ENCODE measurements at regions not wholly inside any gene's neighbourhood (a gene's known extent, or its start where the extent isn't known, plus 50 kb on each side); places are given as distances from the start of the nearest gene placed in this dataset.

DNA sequence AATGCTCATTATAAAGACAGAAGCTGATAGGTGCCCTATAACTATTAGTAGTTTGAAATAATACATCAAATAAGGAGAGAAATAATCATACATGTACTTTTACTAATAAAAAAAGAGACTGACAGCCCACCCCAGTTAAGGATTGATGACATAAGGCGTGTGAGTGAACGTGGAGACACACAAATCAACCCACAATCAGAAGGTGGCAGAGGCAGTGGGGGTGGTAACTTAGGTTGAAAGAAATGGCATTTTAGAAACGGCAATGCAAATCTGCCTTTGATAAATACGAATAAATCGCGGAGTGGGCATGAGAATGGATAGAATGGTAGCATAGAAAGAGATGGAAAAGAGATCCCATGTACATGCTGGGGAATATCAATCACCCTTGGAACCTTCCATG is 256.2 kb upstream of the ATP10A start:
- TF ChIP-seq, protein P1, sequence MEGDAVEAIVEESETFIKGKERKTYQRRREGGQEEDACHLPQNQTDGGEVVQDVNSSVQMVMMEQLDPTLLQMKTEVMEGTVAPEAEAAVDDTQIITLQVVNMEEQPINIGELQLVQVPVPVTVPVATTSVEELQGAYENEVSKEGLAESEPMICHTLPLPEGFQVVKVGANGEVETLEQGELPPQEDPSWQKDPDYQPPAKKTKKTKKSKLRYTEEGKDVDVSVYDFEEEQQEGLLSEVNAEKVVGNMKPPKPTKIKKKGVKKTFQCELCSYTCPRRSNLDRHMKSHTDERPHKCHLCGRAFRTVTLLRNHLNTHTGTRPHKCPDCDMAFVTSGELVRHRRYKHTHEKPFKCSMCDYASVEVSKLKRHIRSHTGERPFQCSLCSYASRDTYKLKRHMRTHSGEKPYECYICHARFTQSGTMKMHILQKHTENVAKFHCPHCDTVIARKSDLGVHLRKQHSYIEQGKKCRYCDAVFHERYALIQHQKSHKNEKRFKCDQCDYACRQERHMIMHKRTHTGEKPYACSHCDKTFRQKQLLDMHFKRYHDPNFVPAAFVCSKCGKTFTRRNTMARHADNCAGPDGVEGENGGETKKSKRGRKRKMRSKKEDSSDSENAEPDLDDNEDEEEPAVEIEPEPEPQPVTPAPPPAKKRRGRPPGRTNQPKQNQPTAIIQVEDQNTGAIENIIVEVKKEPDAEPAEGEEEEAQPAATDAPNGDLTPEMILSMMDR (IDR thresholded peaks at IDR 0.05; ENCODE audit: insufficient read depth, low read length), result no peak
- TF ChIP-seq POLR2AphosphoS5 (IDR thresholded peaks at IDR 0.05; ENCODE audit: low read depth) (no peak), GABPA (IDR thresholded peaks at IDR 0.05; ENCODE audit: low read depth) (no peak)
- TF ChIP-seq, protein P2, sequence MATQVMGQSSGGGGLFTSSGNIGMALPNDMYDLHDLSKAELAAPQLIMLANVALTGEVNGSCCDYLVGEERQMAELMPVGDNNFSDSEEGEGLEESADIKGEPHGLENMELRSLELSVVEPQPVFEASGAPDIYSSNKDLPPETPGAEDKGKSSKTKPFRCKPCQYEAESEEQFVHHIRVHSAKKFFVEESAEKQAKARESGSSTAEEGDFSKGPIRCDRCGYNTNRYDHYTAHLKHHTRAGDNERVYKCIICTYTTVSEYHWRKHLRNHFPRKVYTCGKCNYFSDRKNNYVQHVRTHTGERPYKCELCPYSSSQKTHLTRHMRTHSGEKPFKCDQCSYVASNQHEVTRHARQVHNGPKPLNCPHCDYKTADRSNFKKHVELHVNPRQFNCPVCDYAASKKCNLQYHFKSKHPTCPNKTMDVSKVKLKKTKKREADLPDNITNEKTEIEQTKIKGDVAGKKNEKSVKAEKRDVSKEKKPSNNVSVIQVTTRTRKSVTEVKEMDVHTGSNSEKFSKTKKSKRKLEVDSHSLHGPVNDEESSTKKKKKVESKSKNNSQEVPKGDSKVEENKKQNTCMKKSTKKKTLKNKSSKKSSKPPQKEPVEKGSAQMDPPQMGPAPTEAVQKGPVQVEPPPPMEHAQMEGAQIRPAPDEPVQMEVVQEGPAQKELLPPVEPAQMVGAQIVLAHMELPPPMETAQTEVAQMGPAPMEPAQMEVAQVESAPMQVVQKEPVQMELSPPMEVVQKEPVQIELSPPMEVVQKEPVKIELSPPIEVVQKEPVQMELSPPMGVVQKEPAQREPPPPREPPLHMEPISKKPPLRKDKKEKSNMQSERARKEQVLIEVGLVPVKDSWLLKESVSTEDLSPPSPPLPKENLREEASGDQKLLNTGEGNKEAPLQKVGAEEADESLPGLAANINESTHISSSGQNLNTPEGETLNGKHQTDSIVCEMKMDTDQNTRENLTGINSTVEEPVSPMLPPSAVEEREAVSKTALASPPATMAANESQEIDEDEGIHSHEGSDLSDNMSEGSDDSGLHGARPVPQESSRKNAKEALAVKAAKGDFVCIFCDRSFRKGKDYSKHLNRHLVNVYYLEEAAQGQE (IDR thresholded peaks at IDR 0.05; ENCODE audit: insufficient replicate concordance, low read depth), result no peak

All from HL-60 (cell line).